NCI-H2029 (cell line): ENCODE measurements at regions not wholly inside any gene's neighbourhood (a gene's known extent, or its start where the extent isn't known, plus 50 kb on each side); places are given as distances from the start of the nearest gene placed in this dataset.

ENCODE experiments used
- DNase-seq: peaks from one replicate; lab custom pipeline; 2025; lab: John Stamatoyannopoulos, UW

DNA sequence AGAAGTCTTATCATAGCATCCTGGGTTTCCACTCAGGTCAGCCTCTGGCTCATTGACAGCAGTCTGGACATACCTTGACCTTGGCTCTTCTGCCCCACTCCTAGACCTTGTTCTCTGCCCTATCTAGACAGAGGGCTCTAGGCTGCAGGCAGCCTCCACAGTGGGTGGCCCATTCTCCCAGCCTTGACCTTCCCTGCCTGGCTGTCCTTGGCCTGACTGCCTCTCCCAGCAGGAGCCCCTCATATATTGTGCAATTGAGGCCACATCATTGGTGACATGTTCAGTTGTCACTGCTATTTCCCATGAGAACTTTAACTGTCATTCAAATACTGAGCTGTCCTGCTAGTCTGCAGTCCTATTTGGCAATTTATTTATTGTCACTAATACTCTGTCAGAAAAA lies 503.4 kb downstream of the PLXNA4 start:
- no peak for DNase-seq

DNA sequence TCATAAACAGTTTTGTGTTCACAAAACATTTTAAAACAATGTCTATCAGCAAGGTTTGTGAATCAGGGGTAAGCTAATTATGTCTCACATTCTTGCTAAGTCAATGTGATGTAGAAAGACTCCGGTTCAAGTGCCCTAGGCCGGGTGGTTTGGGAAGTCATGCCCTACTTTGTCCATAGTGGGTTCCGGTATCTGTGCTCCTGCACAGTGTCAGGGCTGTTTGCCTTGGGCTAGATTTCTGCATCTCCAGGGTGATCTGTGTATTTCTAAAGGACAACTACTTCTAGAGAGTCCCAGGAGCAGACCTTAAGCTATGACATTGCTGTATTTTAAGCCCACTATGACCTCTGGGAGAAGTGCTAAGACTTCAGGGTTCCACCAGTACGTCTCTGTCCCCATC lies 504.1 kb downstream of the PLXNA4 start:
- no peak for DNase-seq

DNA sequence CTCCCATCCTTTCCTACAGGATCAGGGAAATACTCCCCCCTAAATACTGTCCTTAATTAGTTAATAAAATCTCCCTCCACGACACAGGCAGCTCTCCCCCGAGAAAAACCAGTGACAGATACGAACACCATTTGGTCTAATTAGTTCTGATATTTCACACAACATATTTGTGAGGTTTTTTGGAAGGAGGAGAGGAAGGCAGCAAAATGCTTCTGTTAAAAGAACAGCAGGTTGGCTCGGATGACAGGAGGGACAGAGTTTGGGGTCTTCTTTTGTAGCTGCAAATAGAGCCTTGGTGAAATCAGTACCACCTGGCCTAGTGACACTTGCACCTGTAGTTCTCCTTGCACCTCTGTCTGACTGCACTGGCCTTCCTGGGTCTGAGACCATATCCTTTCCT lies 507.0 kb downstream of the PLXNA4 start:
- no peak for DNase-seq

DNA sequence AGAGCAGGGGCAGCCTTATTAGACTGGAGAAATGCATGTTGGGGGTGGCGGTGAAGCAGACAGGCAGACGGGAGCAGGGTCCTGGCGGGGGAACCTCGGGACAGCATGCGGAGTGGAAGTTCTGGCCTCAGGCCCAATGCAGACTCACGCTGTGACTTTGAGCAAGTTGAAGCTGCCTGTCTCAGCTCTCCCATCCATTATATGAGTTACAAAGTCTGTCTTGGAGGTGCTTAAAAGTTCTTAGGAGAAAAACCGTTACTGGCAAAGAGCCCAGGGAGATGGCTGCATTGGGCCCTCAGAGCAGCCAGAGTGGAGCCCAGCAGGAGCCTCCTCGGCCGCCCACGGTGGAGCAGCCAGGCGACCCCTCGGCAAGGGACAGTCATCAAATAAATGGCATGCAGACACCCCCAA lies 509.5 kb downstream of the PLXNA4 start:
- no peak for DNase-seq

GRCh38 chr7:132065989-132066603 lies 509.7 kb upstream of the PODXL start:
- DNase-seq, result no peak

DNA sequence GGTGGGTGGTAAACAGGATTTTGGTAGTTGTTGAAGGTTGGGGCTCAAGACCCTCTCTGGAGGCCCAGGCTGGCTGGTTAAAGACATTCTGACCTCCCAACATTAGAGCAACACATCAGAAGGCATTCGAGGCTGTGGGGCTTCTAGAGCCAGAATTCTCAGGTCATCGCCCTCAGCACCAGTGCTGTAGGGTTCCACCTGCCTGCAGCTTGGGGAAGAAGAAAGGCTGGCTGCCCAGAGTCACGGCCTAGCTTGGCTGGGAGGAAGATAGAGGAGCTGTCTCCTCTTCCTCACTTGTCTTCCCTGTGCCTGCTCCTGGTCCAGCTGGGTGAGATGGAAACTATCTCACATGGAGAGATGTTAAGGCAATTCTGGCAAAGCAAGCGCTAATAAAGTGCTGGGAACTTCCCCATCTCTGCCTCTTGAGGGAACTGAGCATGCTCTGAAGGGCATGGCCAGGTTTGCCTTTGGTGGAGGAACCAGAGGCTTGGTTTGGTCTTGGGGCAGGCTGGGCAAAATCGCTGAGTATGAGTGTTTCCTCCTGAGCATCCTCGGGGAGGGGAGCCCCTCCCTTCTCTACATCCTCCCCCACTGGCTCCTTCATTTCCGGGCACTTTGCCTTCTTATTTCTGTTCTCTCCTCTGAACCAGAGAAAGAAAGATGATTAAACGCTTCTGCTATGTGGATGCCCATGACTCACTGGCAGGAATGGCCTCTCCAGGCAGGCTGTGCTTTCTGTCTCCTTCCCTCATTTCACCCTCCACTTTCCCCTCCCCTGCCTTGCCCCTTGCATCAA lies 509.0 kb upstream of the PODXL start:
- DNase-seq, result no peak

DNA sequence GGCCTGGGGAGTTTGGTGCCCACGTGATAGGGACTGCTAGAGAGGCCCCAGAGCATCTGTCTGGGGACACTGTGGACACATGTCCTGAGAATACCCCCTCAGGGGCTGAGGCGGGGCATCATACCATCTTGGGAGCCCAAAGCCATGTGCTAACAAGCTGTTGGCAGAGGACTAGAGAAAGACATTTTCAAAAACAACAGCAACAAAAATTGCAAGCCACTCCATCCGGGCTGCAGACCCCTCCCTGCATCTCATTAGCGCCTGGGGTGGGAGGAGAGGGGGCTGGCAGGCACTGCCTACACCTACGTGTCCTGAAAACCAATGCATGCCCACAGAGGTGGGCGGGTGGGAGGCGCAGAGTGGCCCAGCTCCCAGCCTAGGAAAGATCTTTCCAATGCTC lies 507.4 kb upstream of the PODXL start:
- DNase-seq, result no peak

- DNase-seq, result no peak
Measured at GRCh38 chr7:132061937-132062336, 505.5 kb upstream of the PODXL start.

- no peak for DNase-seq
Measured at GRCh38 chr7:132059141-132059540, 502.7 kb upstream of the PODXL start.

- DNase-seq, result no peak
Measured at GRCh38 chr7:132055336-132056120, 499.1 kb upstream of the PODXL start.

DNA sequence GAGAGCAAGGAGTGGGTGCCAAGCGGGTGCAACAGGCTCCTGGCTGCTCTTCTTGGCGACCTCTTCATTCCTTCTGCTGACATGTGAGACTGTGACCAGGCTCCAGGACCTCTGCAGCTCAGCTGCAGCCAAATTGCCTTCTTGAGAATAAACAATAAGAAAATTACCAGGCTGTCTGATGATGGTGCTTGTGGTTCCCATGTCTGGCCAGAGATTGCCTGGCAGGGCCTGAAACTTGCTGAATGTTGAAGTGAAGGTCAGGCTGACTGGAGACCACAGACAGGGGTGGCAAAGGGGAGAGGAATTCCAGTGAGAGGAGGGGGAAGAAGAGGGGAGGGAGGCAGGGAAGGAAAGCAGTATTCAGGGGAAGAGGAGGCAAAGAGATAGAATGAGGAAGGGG lies 497.4 kb upstream of the PODXL start:
- DNase-seq, result no peak

DNA sequence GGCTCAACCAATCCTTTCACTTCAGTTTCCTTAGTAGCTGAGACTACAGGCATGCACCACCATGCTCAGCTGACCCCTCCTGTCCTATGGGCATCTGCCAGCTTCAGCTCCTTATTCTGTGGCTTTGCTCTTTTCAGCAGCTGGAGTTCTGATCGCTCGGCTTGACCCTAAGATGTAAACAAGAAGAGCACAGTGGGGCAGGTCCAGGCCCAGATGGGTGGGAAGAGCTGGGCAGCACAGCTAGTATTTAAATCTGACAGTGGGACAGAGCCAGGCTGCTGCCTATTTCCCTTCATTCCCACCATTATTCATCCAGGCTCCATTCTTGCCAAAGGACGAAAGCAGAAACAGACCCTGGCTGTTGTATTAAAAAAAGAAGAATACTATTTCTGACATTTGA lies 494.9 kb upstream of the PODXL start:
- DNase-seq, result no peak

GRCh38 chr7:132049462-132050304 lies 493.3 kb upstream of the PODXL start:
- DNase-seq, result no peak

GRCh38 chr7:132045481-132045980 lies 489.1 kb upstream of the PODXL start:
- DNase-seq, result no peak

GRCh38 chr7:132045002-132045401 lies 488.6 kb upstream of the PODXL start:
- no peak for DNase-seq

DNA sequence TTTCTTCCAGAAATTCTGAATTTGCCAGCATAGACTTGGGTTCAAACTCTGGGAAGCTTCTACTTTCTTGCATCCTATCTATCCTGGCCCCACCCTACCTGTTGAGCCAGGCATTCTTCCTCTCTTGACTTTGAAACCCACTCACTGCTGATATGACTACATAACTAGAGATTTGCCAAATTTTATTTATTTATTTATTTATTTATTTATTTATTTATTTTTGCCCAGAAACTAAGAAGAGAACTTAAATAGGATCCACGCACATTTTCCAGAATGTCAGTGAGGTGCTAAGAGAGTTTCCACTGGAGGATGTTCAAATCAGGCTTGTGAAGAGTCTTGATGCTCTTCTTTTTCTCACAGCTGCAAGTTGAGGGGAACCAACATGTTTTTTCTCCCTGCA lies 487.8 kb upstream of the PODXL start:
- no peak for DNase-seq

DNA sequence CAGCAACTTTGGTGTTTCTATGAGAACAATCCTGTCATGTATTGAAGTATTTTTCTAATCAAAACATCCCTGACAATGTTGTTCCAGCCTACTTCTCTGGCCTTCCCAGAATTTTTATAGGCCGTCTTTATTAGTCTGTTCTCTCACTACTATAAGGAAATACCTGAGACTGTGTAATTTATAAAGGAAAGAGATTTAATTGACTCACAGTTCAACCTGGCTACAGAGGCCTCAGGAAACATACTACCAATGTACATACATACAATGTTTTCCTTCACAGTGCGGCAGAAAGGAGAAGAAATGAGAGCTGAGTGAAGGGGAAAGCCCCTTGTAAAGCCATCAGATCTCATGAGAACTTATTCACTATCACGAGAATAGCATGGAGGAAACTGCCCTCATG lies 484.7 kb upstream of the PODXL start:
- no peak for DNase-seq

DNA sequence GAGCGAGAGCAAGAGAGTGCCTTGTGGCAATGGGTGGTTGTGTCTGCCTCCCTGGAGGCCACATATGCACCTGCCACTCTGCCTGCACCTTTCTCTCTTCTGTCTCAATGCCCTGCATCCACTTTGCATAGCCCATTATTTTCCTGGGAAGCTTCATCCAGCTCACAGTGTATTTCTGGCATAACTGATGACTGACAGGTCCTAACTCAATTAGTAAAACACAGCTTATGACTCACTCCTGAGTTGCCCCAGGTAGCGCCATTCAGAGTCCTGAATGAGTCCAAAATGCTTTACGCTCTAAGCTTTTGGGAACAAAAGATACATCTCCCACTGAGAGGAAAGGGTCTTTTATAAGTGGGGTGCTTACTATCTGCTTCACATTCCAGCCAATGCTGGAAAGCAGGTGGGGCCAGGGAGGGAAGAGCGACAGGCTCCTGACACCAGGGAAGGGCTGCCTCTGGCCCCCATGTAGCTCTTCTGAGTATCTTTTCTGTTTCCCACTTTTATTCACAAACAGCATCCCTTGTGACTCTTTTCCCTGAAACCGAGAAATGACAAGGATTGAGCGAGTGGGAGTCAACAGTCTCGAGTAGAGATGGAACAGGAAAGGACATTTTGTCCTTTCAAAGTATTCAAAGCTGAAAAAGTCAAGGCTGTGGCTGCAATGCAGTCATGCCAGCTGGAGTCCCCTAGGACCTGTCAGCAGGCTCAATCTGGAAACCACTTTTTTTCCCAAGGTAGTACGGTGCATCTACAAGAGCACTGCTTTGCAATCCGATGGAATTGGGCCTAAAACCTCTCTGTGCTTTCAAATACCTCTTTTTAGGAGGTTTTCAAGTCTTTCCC lies 479.3 kb upstream of the PODXL start:
- no peak for DNase-seq

- no peak for DNase-seq
Measured at GRCh38 chr7:132034748-132035416, 478.5 kb upstream of the PODXL start.

DNA sequence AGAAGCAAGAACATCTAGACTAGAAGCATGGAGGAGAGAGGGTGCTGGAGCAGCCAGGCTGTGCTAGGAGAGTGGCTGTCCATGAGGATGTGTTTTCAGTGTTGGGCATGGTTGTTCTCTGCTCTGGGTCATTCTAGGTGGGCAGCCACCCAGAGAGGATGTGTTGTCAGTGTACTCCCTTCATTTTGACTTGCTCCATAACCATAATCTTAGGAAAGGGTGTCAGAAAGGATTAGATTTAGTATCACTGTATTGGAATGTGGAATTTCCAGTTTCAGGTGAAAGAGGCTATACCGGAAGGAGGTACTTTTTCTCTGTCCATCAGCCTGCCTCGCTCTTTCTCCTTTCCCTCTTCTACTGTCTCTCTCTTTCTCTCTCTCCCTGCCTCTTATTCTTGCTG lies 474.5 kb upstream of the PODXL start:
- DNase-seq, result no peak
